ENCODE measurements at regions not wholly inside any gene's neighbourhood (a gene's known extent, or its start where the extent isn't known, plus 50 kb on each side); places are given as distances from the start of the nearest gene placed in this dataset.
A peak's percentile ranks its signal among the peaks of the same experiment; 100 is the strongest.

DNA sequence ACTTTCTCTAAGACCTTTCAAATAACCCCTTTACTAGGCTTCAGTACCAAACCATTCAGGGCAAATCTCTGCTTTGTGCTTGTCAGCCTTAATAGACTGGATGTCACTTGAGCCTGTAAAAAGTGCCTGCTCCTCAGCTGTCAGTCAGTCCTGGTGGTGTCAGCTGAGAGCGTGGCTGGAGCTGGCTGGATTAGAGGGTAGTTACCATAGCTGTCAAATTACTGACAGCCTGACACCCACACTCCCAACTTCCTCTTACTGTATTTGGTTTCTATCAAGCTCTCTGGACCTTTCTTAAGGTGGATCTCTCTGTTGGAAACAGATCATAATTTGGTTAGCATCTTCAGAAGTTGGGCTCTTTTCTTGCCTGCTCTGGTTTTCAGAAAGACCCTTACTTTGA, 371.4 kb upstream of the ATP5MC3 start:
- peak; percentile 20 for DNase-seq

GRCh38 chr2:175540421-175540820, 358.9 kb upstream of the ATP5MC3 start:
- DNase-seq: no peak

DNA sequence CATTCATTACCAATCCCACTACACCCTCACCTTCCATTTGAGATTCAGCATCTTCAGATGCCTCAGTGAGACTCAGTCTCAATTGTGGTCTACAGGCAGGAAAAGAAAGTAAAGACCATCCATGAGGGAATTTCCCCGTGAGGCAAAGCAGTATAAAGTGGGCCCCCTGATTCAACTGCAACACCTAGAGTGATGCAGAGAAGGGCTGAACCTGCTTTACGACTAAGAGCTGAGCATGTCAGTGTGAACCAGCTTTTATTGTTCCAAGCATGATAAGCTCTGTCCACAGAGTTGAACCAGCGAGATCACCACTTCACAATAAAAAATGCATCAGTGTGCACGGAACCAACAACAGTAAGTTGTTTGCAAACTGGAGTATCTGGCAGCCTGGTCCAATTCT, 357.6 kb upstream of the ATP5MC3 start:
- DNase-seq: no peak

DNA sequence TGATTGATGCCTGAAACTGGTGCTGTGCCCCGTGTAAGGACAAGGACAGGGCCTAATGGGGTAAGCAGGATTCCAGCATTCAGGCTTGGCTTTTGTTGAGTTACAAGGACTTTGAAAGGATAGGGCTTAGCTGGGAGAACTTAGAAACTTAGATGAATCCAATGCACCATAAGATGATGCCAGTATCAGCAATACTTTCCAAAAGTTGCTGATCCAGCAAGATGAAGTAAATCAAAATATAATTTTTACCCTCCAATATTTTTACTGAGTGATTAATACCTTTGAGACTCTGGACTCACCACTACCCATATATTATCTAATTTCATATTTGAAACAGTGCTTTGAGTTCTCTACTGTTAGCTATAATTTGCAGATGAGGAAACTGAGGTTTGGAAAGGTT, 354.5 kb upstream of the ATP5MC3 start:
- DNase-seq: no peak

DNA sequence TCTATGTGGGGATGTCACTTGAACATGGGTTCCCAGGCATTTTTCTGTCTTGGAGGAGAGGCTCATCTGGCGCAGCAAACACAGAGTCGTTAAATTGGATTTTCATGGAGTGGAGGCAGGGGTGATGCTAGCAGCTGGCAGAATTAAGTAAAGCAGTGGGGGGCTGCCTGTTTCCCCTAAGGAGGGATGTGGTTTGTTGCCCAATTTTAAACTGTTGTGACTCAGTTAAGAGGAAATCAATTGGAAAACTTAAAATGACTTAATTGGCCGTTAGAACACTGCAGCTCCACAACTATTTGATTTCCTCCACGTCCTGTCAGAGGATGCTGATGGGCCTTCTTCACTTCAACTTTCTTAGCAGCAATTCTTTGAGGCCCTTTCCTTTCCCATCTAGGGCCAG, 354.1 kb upstream of the ATP5MC3 start:
- no peak for DNase-seq

- DNase-seq: no peak
These were observed 344.5 kb upstream of the ATP5MC3 start for GRCh38 chr2:175525975-175526374.

DNA sequence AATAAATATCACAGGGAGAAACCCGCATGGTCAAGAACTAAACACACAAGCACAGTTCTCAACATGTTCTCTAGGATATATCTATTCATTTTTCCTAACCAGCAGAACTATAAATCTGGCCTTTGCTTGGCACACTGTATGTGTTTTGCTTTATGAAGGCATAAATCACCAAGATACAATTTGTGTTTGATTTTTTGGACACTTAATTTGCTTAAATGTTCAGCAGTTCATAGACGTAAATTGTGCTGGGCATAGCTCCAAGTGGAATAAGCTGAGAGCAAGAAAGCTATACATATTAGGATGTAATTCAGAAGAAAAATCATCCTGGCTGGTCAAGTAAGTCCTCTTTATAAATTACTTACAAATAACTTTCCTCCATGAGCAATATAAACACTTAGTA, 341.5 kb upstream of the ATP5MC3 start:
- no peak for DNase-seq

- DNase-seq: no peak
These were observed 336.7 kb upstream of the ATP5MC3 start for GRCh38 chr2:175518206-175518605.

GRCh38 chr2:175516555-175516954, 335.0 kb upstream of the ATP5MC3 start:
- no peak for DNase-seq

- no peak for DNase-seq
These were observed 318.7 kb upstream of the ATP5MC3 start for GRCh38 chr2:175500255-175500654.

- DNase-seq: peak; percentile 65
These were observed 308.9 kb upstream of the ATP5MC3 start for GRCh38 chr2:175490360-175490791.

- DNase-seq: no peak
These were observed 296.7 kb upstream of the ATP5MC3 start for GRCh38 chr2:175478096-175478768.

DNA sequence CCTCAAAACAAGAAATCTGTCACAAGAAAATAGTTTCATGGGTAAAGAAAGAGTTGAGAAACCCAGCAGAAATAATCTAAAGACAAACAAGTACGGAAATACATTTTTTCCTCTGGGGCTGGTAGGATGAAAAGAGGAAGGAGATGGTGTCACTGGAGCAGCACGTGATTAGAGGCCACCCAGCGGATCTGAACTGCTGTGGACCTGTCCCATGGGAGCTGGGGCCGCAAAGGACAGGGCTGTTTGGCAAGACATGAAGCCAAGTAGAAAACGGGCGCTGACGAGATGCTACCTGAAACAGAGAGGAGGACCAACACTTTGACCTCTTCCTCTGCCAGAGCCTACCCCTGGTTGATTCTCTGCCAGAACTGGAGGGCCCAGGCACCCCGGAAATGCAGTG, 295.4 kb upstream of the ATP5MC3 start:
- no peak for DNase-seq

DNA sequence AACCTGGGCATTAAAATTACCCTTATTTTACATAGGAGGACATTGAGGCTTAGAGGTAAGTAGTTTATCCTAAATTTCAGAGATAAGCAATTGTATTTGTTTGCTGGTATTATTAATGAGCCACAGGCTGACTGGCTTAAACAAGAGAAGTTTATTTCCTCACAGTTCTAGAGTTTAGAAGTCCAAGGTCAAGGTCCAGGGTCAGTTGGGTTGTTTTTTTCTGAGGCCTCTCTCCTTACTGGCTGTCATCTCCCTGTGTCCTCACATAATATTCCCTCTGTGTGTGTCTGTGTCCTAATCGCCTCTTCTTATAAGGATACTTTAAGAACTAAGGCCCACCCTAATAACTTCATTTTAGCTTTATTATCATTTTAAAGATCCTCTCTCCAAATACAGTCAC, 294.9 kb upstream of the ATP5MC3 start:
- DNase-seq: no peak

GRCh38 chr2:175475130-175475529, 293.6 kb upstream of the ATP5MC3 start:
- DNase-seq: no peak

GRCh38 chr2:175468431-175469098, 287.1 kb upstream of the ATP5MC3 start:
- no peak for DNase-seq

DNA sequence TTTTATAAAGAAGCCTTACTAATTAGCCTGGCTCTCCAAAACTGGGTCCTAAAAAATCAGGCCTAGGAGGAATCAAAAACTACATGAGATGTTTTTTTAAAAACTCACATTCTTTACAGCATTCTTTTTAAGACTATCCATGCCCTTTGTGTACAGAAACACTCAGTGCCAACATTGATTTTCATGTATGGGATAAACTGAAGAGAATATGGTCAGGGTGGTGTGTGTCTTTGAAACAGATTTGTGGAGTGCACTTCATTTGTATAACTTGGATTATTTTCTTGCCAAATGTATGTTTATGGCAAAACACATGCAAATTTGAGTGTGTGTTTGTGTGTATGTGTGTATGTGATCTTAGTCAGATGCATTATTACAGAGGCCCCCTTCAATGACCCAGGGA, 283.6 kb upstream of the ATP5MC3 start:
- no peak for DNase-seq

- no peak for DNase-seq
These were observed 282.8 kb upstream of the ATP5MC3 start for GRCh38 chr2:175464311-175464670.

DNA sequence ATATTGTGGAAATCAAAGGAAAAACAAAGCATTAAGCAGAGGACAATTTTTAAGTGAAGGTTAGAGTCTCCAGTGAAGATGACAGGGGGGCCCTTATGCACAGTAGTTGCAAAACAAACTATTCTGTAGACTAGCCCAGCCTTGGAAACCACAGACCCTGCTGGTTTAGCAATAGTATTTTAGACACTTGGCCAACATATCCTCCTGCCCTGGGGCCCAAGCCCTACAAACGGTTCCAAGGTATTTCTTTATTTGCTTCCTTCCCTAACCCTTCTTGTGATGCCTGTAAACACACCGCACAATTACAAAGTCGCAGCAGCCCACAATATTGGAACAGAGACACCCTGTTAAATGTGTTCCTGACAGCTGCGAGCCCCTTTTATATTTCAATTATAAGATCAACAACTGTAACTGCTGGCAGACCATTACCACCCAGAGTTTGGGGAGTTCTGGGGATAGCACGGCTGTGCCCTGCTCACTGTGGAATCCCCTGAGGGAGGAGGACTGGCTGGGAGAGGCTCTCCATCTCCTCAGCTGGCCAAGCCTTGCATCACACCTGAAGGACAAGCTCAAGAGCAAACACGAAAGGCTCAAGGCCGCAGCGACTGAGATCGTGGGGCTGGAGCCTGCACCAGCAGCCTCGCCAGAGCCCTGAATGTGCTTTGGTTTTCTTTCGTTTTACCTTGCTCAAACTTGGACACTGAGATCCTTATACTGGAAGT, 282.2 kb upstream of the ATP5MC3 start:
- no peak for DNase-seq

DNA sequence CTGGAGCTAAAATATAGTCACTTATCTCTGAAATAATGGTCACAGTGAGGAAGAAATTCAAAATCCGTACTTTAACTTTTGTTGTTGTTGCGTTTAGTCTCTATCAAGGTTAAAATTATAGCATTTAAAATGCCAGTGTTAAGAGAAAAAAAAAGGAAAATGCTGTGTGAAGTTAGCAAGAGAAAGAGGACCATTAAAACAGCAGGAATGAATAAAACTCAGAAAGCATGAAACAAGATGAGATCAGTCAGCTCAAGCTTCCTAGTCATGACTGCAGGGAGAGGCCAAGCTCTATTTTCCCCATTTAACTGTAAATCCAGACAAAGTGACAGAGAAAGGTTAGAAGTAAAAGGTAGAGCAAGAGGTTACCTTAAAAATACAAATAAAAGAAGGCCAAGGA, 281.7 kb upstream of the ATP5MC3 start:
- no peak for DNase-seq

- no peak for DNase-seq
These were observed 280.7 kb upstream of the ATP5MC3 start for GRCh38 chr2:175462246-175462645.

DNA sequence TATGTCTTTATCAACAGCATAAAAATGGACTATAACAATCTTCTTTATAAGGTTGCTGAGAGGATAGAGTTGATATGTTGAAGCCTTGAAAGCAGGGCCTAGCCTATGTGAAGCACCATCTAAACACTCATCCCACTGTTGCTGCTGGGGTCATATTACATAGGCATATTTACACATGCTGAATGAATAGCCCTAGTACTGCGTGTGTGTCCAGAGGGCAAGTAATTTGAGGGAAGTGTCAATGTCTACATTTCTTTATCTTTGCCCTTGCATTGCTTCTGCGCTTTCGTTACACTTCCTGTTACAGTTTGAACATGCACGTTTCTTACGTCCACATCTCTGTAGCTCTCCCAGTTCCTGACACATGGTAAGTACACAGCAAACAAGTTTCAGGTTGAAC, 280.3 kb upstream of the ATP5MC3 start:
- no peak for DNase-seq

DNA sequence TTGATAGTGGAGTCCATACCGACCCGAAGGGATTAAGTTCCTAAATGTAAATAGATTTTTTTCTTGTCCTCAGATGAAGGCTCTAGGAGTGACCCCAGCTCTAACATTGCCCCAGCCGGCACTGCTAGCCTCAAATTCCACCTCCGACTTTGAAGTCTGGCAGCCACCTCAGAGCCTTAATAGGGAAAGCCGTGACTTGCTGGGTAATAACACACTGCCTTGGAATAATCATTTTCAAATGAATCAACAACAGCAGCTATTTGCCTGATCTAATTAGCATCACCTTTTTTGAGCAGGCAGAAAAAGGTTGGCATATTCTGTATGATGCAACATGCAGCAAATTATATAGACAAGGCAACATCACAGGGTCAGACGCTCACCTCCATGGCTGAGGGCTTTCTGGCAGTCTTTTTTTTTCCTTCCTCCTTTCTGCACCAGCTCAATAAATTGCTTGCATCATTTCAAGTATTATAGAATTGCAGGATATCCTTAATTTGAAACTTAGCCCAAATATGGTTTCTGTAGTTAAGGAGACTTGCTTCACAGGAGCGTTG, 276.5 kb upstream of the ATP5MC3 start:
- DNase-seq: peak; percentile 14

- DNase-seq: peak; percentile 36
These were observed 273.5 kb upstream of the ATP5MC3 start for GRCh38 chr2:175454953-175455389.
